A549 (cell line): ENCODE measurements at regions not wholly inside any gene's neighbourhood (a gene's known extent, or its start where the extent isn't known, plus 50 kb on each side); places are given as distances from the start of the nearest gene placed in this dataset.

Experiments
- ATAC-seq, 2 experiments: fragments of 200-7000 bp in 1 of 2; fragments of >200 bp in 1 of 2; cut with Nextera tagmentation in 1 of 2; cut with Tn5 transposase in 1 of 2; 3 replicates each; pipeline versions ENCODE4 v1.8.0 to v1.9.1; 2018 to 2020; ENCODE audit warnings: mild to moderate bottlenecking in 1 of 2, moderate library complexity in 1 of 2
- CTCF ChIA-PET: fragments of 300-600 bp; sonication (Branson Sonifier 250); formaldehyde crosslinking; extraction: SDS; loops from one replicate; lab custom pipeline; 2021; ENCODE audit warnings: antibody characterized with exemption, inconsistent platforms; lab: Yijun Ruan, JAX
- POLR2A ChIA-PET: fragments of 350-600 bp; formaldehyde crosslinking; extraction: SDS; loops from one replicate; lab custom pipeline; 2021; ENCODE audit warnings: antibody characterized with exemption, inconsistent platforms; lab: Yijun Ruan, JAX
- DNase-seq, 2 experiments: peaks; one replicate each; pipeline versions ENCODE4 v3.0.0 to v3.0.0-alpha.2; 2011 to 2016; ENCODE audit warnings: low read depth in 1 of 2, low spot score in 1 of 2
- FAIRE-seq: peaks from 2 replicates; lab custom pipeline; 2011; peaks lifted over from hg19 to GRCh38; lab: Jason Lieb, UNC
- H3K27ac ChIP-seq, 2 experiments: fragments of >200 bp; sonication (Bioruptor Twin); formaldehyde crosslinking; 3 replicates each; pipeline ENCODE4 v1.5.1; 2016 to 2017
- H3K4me1 ChIP-seq: fragments of >200 bp; sonication (Bioruptor Twin); formaldehyde crosslinking; 3 replicates; pipeline ENCODE4 v1.6.1; 2016
- H3K4me2 ChIP-seq: fragments of >200 bp; sonication (Bioruptor Twin); formaldehyde crosslinking; 3 replicates; pipeline ENCODE4 v1.6.1; 2016
- H3K4me3 ChIP-seq: fragments of >200 bp; sonication (Bioruptor Twin); formaldehyde crosslinking; 3 replicates; pipeline ENCODE4 v1.5.1; 2016
- H3K9me3 ChIP-seq: fragments of >200 bp; sonication (Bioruptor Twin); formaldehyde crosslinking; 3 replicates; pipeline ENCODE4 v1.6.1; 2016
- CBX2 ChIP-seq: fragments of 200-600 bp; sonication (generic); IDR thresholded peaks from 2 replicates; pipeline ENCODE4 v1.6.1; 2016; ENCODE audit warnings: low read depth, mild to moderate bottlenecking, borderline replicate concordance
- CBX8 ChIP-seq: fragments of 200-600 bp; sonication (generic); IDR thresholded peaks from 2 replicates; pipeline ENCODE4 v1.6.1; 2016
- CEBPB ChIP-seq, 2 experiments: fragments of >200 bp in 1 of 2; sonication (Bioruptor Twin) in 1 of 2; formaldehyde crosslinking in 1 of 2; IDR thresholded peaks; 2 replicates each; pipeline ENCODE4 v1.6.1; 2012 to 2016
- CHD4 ChIP-seq: fragments of 200-600 bp; sonication (generic); IDR thresholded peaks from 2 replicates; pipeline ENCODE4 v1.6.1; 2016; ENCODE audit warnings: antibody characterized with exemption, mild to moderate bottlenecking, borderline replicate concordance
- EHF ChIP-seq: fragments of 250-450 bp; sonication (Bioruptor Pico); IDR thresholded peaks from 2 replicates; pipeline ENCODE4 v1.5.0; 2020; ENCODE audit warnings: mild to moderate bottlenecking
- ELK1 ChIP-seq: fragments of 150-350 bp; IDR thresholded peaks from 2 replicates; pipeline ENCODE4 v1.6.1; 2014; ENCODE audit warnings: low read depth, mild to moderate bottlenecking, low read length
- FOSL2 ChIP-seq, 2 experiments: fragments of 450-650 bp in 1 of 2; fragments of >200 bp in 1 of 2; sonication (Bioruptor Twin) in 1 of 2; formaldehyde crosslinking; IDR thresholded peaks; 2 replicates each; pipeline versions ENCODE4 v1.5.0 to v1.6.1; 2016 to 2020; ENCODE audit warnings: mild to moderate bottlenecking in 1 of 2, moderate library complexity in 1 of 2
- HDAC2 ChIP-seq: fragments of 200-600 bp; sonication (generic); IDR thresholded peaks from 2 replicates; pipeline ENCODE4 v1.6.1; 2016
- HOXB13 ChIP-seq: fragments of 250-450 bp; sonication (Bioruptor Pico); IDR thresholded peaks from 2 replicates; pipeline ENCODE4 v1.5.0; 2020; ENCODE audit warnings: low read depth, mild to moderate bottlenecking, moderate library complexity
- JUN ChIP-seq, 2 experiments: fragments of >200 bp; sonication (Bioruptor Twin); formaldehyde crosslinking; IDR thresholded peaks; 2 replicates in 1 of 2; 3 replicates in 1 of 2; pipeline ENCODE4 v1.6.1; 2016 to 2017
- MYC ChIP-seq: IDR thresholded peaks from 2 replicates; pipeline ENCODE4 v1.6.1; 2012; ENCODE audit warnings: mild to moderate bottlenecking, inconsistent platforms, low read length, improper control_type of control experiment, borderline replicate concordance
- NFE2L2 ChIP-seq: fragments of 150-350 bp; conservative IDR thresholded peaks from 2 replicates; pipeline ENCODE4 v1.6.1; 2014; ENCODE audit warnings: low read length
- NR3C1 ChIP-seq: fragments of >200 bp; sonication (Bioruptor Twin); formaldehyde crosslinking; IDR thresholded peaks from 3 replicates; pipeline ENCODE4 v1.6.1; 2017
- PBX3 ChIP-seq: IDR thresholded peaks from 2 replicates; pipeline ENCODE4 v1.6.1; 2012
- POLR2A ChIP-seq: IDR thresholded peaks from 2 replicates; pipeline ENCODE4 v1.6.1; 2012; ENCODE audit warnings: mild to moderate bottlenecking, low read length
- POLR2AphosphoS2 ChIP-seq: conservative IDR thresholded peaks from 2 replicates; pipeline ENCODE4 v1.6.1; 2012; ENCODE audit warnings: low read length, improper control_type of control experiment, inconsistent platforms
- RCOR1 ChIP-seq: fragments of 150-350 bp; IDR thresholded peaks from 2 replicates; pipeline ENCODE4 v1.6.1; 2014; ENCODE audit warnings: antibody characterized with exemption, low read length, low read depth
- TFCP2L1 ChIP-seq: fragments of 250-450 bp; sonication (Bioruptor Pico); IDR thresholded peaks from 2 replicates; pipeline ENCODE4 v1.5.0; 2021; ENCODE audit warnings: mild to moderate bottlenecking
- TP53 ChIP-seq: fragments of 250-450 bp; sonication (Bioruptor Pico); IDR thresholded peaks from 2 replicates; pipeline ENCODE4 v1.5.0; 2021; ENCODE audit warnings: mild to moderate bottlenecking, moderate library complexity
- USF2 ChIP-seq: fragments of 450-650 bp; IDR thresholded peaks from 2 replicates; pipeline ENCODE4 v1.6.1; 2014; ENCODE audit warnings: antibody characterized with exemption
- ZSCAN20 ChIP-seq: fragments of 250-450 bp; sonication (Bioruptor Pico); IDR thresholded peaks from 2 replicates; pipeline ENCODE4 v1.8.0; 2022; ENCODE audit warnings: mild to moderate bottlenecking, moderate library complexity
- WGBS: methylation state at CpG from one replicate; pipeline ENCODE4 v1.1.6; 2017; ENCODE audit errors: missing lambda C conversion rate; 5-methylcytosine and 5-hydroxymethylcytosine counted together

- H3K4me1 ChIP-seq: no peaks in the 10 kb centered on the region
- no peaks in the 10 kb centered on the region for H3K9me3 ChIP-seq
- ATAC-seq (no peak), FAIRE-seq (no peak), DNase-seq (no peak)
- TF ChIP-seq USF2 (no peak), HDAC2 (no peak), PBX3 (no peak), JUN (IDR thresholded peaks at IDR 0.05) (no peak), ZSCAN20 (no peak), NR3C1 (no peak), FOSL2 (IDR thresholded peaks at IDR 0.05) (no peak), FOSL2 (CRISPR knock-in tag; IDR thresholded peaks at IDR 0.05) (no peak), TFCP2L1 (CRISPR knock-in tag) (no peak), CEBPB (IDR thresholded peaks at IDR 0.05) (no peak), CBX8 (no peak), TP53 (no peak), NFE2L2 (no peak), CBX2 (no peak), HOXB13 (CRISPR knock-in tag) (no peak), RCOR1 (no peak), MYC (no peak), ELK1 (no peak), POLR2A (no peak)
- H3K4me3 ChIP-seq: no peak overlapping the region
- no peak overlapping the region for H3K4me2 ChIP-seq
- CTCF ChIA-PET: no interaction called here
- no peak overlapping the region for H3K27ac ChIP-seq
- POLR2A ChIA-PET: no interaction called here
Observed at GRCh38 chr4:66829310-66829709, 716.0 kb downstream of the CENPC start.

- no peak for TF ChIP-seq JUN (IDR thresholded peaks at IDR 0.05)
- TF ChIP-seq POLR2AphosphoS2: no peak
- no peak overlapping the region for H3K4me2 ChIP-seq
- ATAC-seq: no peak
- no peaks in the 10 kb centered on the region for H3K9me3 ChIP-seq
- DNase-seq: no peak
- no peak overlapping the region for H3K4me3 ChIP-seq
- FAIRE-seq: no peak
- H3K27ac ChIP-seq: no peak overlapping the region
- ChIA-PET CTCF (no interaction called here), POLR2A (no interaction called here)
- H3K4me1 ChIP-seq: no peaks in the 10 kb centered on the region
Observed at GRCh38 chr4:66820681-66821080, 724.6 kb downstream of the CENPC start.

GRCh38 chr4:66814277-66814676, 731.0 kb downstream of the CENPC start:
- H3K9me3 ChIP-seq: no peaks in the 10 kb centered on the region
- TF ChIP-seq CHD4 (no peak), ELK1 (no peak), EHF (no peak)
- CTCF ChIA-PET: no interaction called here
- POLR2A ChIA-PET: no interaction called here
- no peak for DNase-seq
- no peak for ATAC-seq
- no peaks in the 10 kb centered on the region for H3K4me1 ChIP-seq
- 84% methylated on average over 6 of the region's 6 CpGs for WGBS
- no peak overlapping the region for H3K27ac ChIP-seq
- H3K4me2 ChIP-seq: no peak overlapping the region
- FAIRE-seq: no peak
- no peak overlapping the region for H3K4me3 ChIP-seq
